H9 (cell line): ENCODE measurements at regions not wholly inside any gene's neighbourhood (a gene's known extent, or its start where the extent isn't known, plus 50 kb on each side); places are given as distances from the start of the nearest gene placed in this dataset.

Experiments
- DNase-seq: peaks from one replicate; pipeline ENCODE4 v3.0.0-alpha.2; 2017
- H2AFZ ChIP-seq: one replicate; pipeline ENCODE4 v1.6.1; 2013; ENCODE audit warnings: mild to moderate bottlenecking, low read length, control low read depth, moderate library complexity
- H2AK5ac ChIP-seq: 2 replicates; pipeline ENCODE4 v1.6.1; 2013; ENCODE audit warnings: low read length, control low read depth, mixed read lengths; ENCODE audit not compliant: insufficient read length
- H2BK120ac ChIP-seq: one replicate; pipeline ENCODE4 v1.6.1; 2013; ENCODE audit warnings: low read depth, mild to moderate bottlenecking, low read length, control low read depth, inconsistent platforms; ENCODE audit not compliant: poor library complexity, severe bottlenecking
- H2BK12ac ChIP-seq: 2 replicates; pipeline ENCODE4 v1.6.1; 2013; ENCODE audit warnings: low read length, control low read depth, mixed read lengths, low read depth; ENCODE audit not compliant: insufficient read length
- H2BK15ac ChIP-seq: 2 replicates; pipeline ENCODE4 v1.6.1; 2013; ENCODE audit warnings: low read depth, low read length, control low read depth
- H2BK20ac ChIP-seq: one replicate; pipeline ENCODE4 v1.6.1; 2013; ENCODE audit warnings: low read depth, mild to moderate bottlenecking, low read length, control low read depth, inconsistent platforms; ENCODE audit not compliant: poor library complexity, severe bottlenecking
- H2BK5ac ChIP-seq: 2 replicates; pipeline ENCODE4 v1.6.1; 2013; ENCODE audit warnings: low read length, control low read depth, mixed read lengths; ENCODE audit not compliant: insufficient read length
- H3K14ac ChIP-seq: 2 replicates; pipeline ENCODE4 v1.6.1; 2013; ENCODE audit warnings: low read length, control low read depth; ENCODE audit not compliant: insufficient read depth
- H3K18ac ChIP-seq: 2 replicates; pipeline ENCODE4 v1.6.1; 2013; ENCODE audit warnings: low read depth, mild to moderate bottlenecking, mixed read lengths, low read length, control low read depth; ENCODE audit not compliant: insufficient read length
- H3K23ac ChIP-seq: 2 replicates; pipeline ENCODE4 v1.6.1; 2013; ENCODE audit warnings: low read length, control low read depth, mixed read lengths, low read depth; ENCODE audit not compliant: insufficient read length
- H3K23me2 ChIP-seq: 2 replicates; pipeline ENCODE4 v1.6.1; 2013; ENCODE audit warnings: low read depth, mild to moderate bottlenecking, mixed read lengths, low read length, control low read depth; ENCODE audit not compliant: insufficient read length, poor library complexity, severe bottlenecking
- H3K27ac ChIP-seq: 2 replicates; pipeline ENCODE4 v1.5.1; 2013; ENCODE audit warnings: low read length, control low read depth, mixed read lengths, low read depth; ENCODE audit not compliant: insufficient read length
- H3K27me3 ChIP-seq: 2 replicates; pipeline ENCODE4 v1.6.1; 2013; ENCODE audit warnings: low read length, control low read depth, inconsistent platforms; ENCODE audit not compliant: insufficient read depth
- H3K4ac ChIP-seq: 2 replicates; pipeline ENCODE4 v1.6.1; 2013; ENCODE audit warnings: low read depth, mild to moderate bottlenecking, control low read depth, inconsistent platforms, low read length, moderate library complexity
- H3K4me1 ChIP-seq: 2 replicates; pipeline ENCODE4 v1.6.1; 2013; ENCODE audit warnings: low read length, control low read depth, inconsistent platforms; ENCODE audit not compliant: insufficient read depth
- H3K4me2 ChIP-seq: 2 replicates; pipeline ENCODE4 v1.6.1; 2013; ENCODE audit warnings: low read length, control low read depth, mixed read lengths; ENCODE audit not compliant: insufficient read length, insufficient read depth
- H3K56ac ChIP-seq: 2 replicates; pipeline ENCODE4 v1.6.1; 2013; ENCODE audit warnings: low read depth, mild to moderate bottlenecking, mixed read lengths, low read length, control low read depth; ENCODE audit not compliant: insufficient read length
- H3K79me1 ChIP-seq: 2 replicates; pipeline ENCODE4 v1.6.1; 2013; ENCODE audit warnings: low read depth, mild to moderate bottlenecking, moderate library complexity, low read length, control low read depth, inconsistent platforms; ENCODE audit not compliant: insufficient read depth, poor library complexity, severe bottlenecking
- H3K79me2 ChIP-seq: 2 replicates; pipeline ENCODE4 v1.6.1; 2013; ENCODE audit warnings: low read length, control low read depth, inconsistent platforms; ENCODE audit not compliant: insufficient read depth
- H3K9ac ChIP-seq: 2 replicates; pipeline ENCODE4 v1.6.1; 2013; ENCODE audit warnings: low read length, control low read depth, mixed read lengths; ENCODE audit not compliant: insufficient read length; ENCODE audit errors: extremely low read depth
- H3K9me3 ChIP-seq: one replicate; pipeline ENCODE4 v1.6.1; 2013; ENCODE audit warnings: low read depth, low read length, inconsistent platforms; ENCODE audit not compliant: control insufficient read depth
- H3T11ph ChIP-seq: one replicate; pipeline ENCODE4 v1.6.1; 2013; ENCODE audit warnings: mild to moderate bottlenecking, low read length, control low read depth, inconsistent platforms
- H4K20me1 ChIP-seq: one replicate; pipeline ENCODE4 v1.6.1; 2013; ENCODE audit not compliant: control insufficient read depth, insufficient read length, insufficient read depth
- H4K5ac ChIP-seq: 2 replicates; pipeline ENCODE4 v1.6.1; 2013; ENCODE audit warnings: low read depth, mild to moderate bottlenecking, mixed read lengths, low read length, control low read depth; ENCODE audit not compliant: insufficient read length
- H4K8ac ChIP-seq: replicated peaks from 2 replicates; pipeline ENCODE4 v1.6.1; 2013; ENCODE audit warnings: low read length, control low read depth, mixed read lengths, low read depth; ENCODE audit not compliant: insufficient read length
- H4K91ac ChIP-seq: 2 replicates; pipeline ENCODE4 v1.6.1; 2013; ENCODE audit warnings: low read depth, mild to moderate bottlenecking, moderate library complexity, mixed read lengths, low read length, control low read depth; ENCODE audit not compliant: insufficient read length
- H3K27ac Mint-ChIP-seq, 3 experiments: 2 replicates in 2 of 3; 3 replicates in 1 of 3; pipeline ENCODE4 v1.8.0; 2020 to 2021; ENCODE audit warnings: mixed read lengths in 3 of 3, mild to moderate bottlenecking in 1 of 3, moderate library complexity in 1 of 3
- H3K27me3 Mint-ChIP-seq: 2 replicates; pipeline ENCODE4 v1.8.0; 2021; ENCODE audit warnings: low read depth, mild to moderate bottlenecking, moderate library complexity, mixed read lengths
- H3K36me3 Mint-ChIP-seq, 3 experiments: 2 replicates in 2 of 3; 3 replicates in 1 of 3; pipeline ENCODE4 v1.8.0; 2020 to 2021; ENCODE audit warnings: low read depth in 3 of 3, mixed read lengths in 3 of 3; ENCODE audit not compliant: insufficient read depth in 1 of 3
- H3K4me1 Mint-ChIP-seq, 2 experiments: 2 replicates each; pipeline ENCODE4 v1.8.0; 2020; ENCODE audit warnings: mixed read lengths in 2 of 2
- H3K4me3 Mint-ChIP-seq, 2 experiments: 2 replicates in 1 of 2; 3 replicates in 1 of 2; pipeline ENCODE4 v1.8.0; 2020 to 2021; ENCODE audit warnings: mild to moderate bottlenecking in 2 of 2, mixed read lengths in 2 of 2, moderate library complexity in 1 of 2
- H3K9me3 Mint-ChIP-seq, 2 experiments: 2 replicates in 1 of 2; 3 replicates in 1 of 2; pipeline ENCODE4 v1.8.0; 2020; ENCODE audit warnings: mild to moderate bottlenecking in 2 of 2, mixed read lengths in 2 of 2, moderate library complexity in 1 of 2
- WGBS: extraction: QIAGEN DNeasy Blood & Tissue Kit; methylation state at CpG from one replicate; pipeline ENCODE4 v1.1.7; 2013; ENCODE audit warnings: missing lambda C conversion rate, low lambda C conversion rate, mixed read lengths; ENCODE audit not compliant: insufficient read length; ENCODE audit errors: extremely low coverage; 5-methylcytosine and 5-hydroxymethylcytosine counted together
- TF ChIP-seq, protein P1 (sequence below): fragments of 200-600 bp; sonication (generic); conservative IDR thresholded peaks from 3 replicates; pipeline ENCODE4 v1.8.0; 2021; ENCODE audit warnings: antibody characterized with exemption, mild to moderate bottlenecking

DNA sequence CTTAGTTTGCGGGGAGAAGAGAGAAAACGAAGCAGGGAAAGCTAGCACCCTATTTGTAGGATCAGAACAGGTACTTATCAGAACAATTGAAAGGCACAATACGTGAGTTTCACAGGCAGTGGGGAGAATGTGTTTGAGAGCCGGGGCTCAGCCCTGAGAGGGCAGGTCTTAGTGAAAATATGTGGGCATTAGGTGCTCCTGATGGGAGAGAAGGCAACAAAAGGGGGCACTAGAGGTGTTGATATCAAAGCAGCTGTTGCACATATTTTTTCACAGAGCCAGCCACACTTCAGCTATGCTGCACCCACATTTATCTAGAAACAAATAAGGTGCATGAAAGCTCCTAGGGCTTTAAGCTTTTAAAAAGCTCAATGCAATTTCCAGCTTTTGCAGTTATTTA, 99.7 kb upstream of the MAN2A1 start:
- Histone ChIP-seq H3K9me3 (no peaks in the 10 kb centered on the region), H3T11ph (no peak overlapping the region), H3K23ac (no peak overlapping the region), H3K79me1 (no peaks in the 10 kb centered on the region), H3K27ac (no peak overlapping the region), H3K79me2 (no peaks in the 10 kb centered on the region), H3K4ac (no peak overlapping the region), H3K9ac (no peak overlapping the region), H4K91ac (no peak overlapping the region), H2BK20ac (no peak overlapping the region), H2BK12ac (no peak overlapping the region), H2AK5ac (no peak overlapping the region), H3K4me2 (no peak overlapping the region), H3K18ac (no peak overlapping the region), H3K56ac (no peak overlapping the region), H3K14ac (no peak overlapping the region), H2BK120ac (no peak overlapping the region), H2AFZ (no peak overlapping the region), H3K4me1 (no peaks in the 10 kb centered on the region), H4K20me1 (no peaks in the 10 kb centered on the region), H2BK5ac (no peak overlapping the region), H4K5ac (no peak overlapping the region), H2BK15ac (no peak overlapping the region), H3K27me3 (no peaks in the 10 kb centered on the region), H3K23me2 (no peaks in the 10 kb centered on the region), H4K8ac (no peak overlapping the region)
- TF ChIP-seq, protein P1, sequence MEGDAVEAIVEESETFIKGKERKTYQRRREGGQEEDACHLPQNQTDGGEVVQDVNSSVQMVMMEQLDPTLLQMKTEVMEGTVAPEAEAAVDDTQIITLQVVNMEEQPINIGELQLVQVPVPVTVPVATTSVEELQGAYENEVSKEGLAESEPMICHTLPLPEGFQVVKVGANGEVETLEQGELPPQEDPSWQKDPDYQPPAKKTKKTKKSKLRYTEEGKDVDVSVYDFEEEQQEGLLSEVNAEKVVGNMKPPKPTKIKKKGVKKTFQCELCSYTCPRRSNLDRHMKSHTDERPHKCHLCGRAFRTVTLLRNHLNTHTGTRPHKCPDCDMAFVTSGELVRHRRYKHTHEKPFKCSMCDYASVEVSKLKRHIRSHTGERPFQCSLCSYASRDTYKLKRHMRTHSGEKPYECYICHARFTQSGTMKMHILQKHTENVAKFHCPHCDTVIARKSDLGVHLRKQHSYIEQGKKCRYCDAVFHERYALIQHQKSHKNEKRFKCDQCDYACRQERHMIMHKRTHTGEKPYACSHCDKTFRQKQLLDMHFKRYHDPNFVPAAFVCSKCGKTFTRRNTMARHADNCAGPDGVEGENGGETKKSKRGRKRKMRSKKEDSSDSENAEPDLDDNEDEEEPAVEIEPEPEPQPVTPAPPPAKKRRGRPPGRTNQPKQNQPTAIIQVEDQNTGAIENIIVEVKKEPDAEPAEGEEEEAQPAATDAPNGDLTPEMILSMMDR, result peak; percentile 25; the same call in 1 of the 3 replicates
- Mint-ChIP-seq H3K4me1 (no peaks in the 10 kb centered on the region), H3K9me3 (no peaks in the 10 kb centered on the region; a peak in 1 of 5 replicates), H3K4me3 (no peak overlapping the region), H3K36me3 (no peaks in the 10 kb centered on the region), H3K27ac (no peak overlapping the region; a peak in 1 of 7 replicates), H3K27me3 (no peaks in the 10 kb centered on the region)
- DNase-seq, result no peak
- WGBS, result no CpG with 5 or more reads among the region's 4 CpGs
